GF-D8 (cell line): ENCODE measurements at regions not wholly inside any gene's neighbourhood (a gene's known extent, or its start where the extent isn't known, plus 50 kb on each side); places are given as distances from the start of the nearest gene placed in this dataset.
"Not testable (repeated sequence)": the region's sequence is repeated elsewhere in the genome, so short reads cannot be mapped to it uniquely, and the experiment has no call there.

ENCODE experiments used
- DNase-seq: peaks from one replicate; lab custom pipeline; 2025; lab: John Stamatoyannopoulos, UW

- peak; percentile 44 for DNase-seq
Observed at GRCh38 chr13:54004026-54004699, 975.5 kb downstream of the OLFM4 start.

- no peak for DNase-seq
Observed at GRCh38 chr13:54016542-54016941, 987.9 kb downstream of the OLFM4 start.

GRCh38 chr13:54018485-54018884 is 989.9 kb downstream of the OLFM4 start:
- DNase-seq, result no peak

- DNase-seq, result peak; percentile 99
Observed at GRCh38 chr13:54029226-54029625, 1000.6 kb downstream of the OLFM4 start.

GRCh38 chr13:54029720-54030119 is 1001.1 kb downstream of the OLFM4 start:
- peak; percentile 65 for DNase-seq

- no peak for DNase-seq
Observed at GRCh38 chr13:54033323-54033861, 1004.8 kb downstream of the OLFM4 start.

GRCh38 chr13:54034047-54034446 is 1005.4 kb downstream of the OLFM4 start:
- no peak for DNase-seq

- DNase-seq, result not testable (repeated sequence)
Observed at GRCh38 chr13:54057416-54057815, 1028.8 kb downstream of the OLFM4 start.

GRCh38 chr13:54069958-54070357 is 1041.3 kb downstream of the OLFM4 start:
- not testable (repeated sequence) for DNase-seq

- no peak for DNase-seq
Observed at GRCh38 chr13:54077569-54077968, 1049.0 kb downstream of the OLFM4 start.

GRCh38 chr13:54078271-54078870 is 1049.8 kb downstream of the OLFM4 start:
- no peak for DNase-seq

GRCh38 chr13:54082309-54082708 is 1053.7 kb downstream of the OLFM4 start:
- DNase-seq, result not testable (repeated sequence)

GRCh38 chr13:54091884-54092283 is 1063.3 kb downstream of the OLFM4 start:
- DNase-seq, result no peak

- DNase-seq, result no peak
Observed at GRCh38 chr13:54092686-54093085, 1064.1 kb downstream of the OLFM4 start.

GRCh38 chr13:54110597-54110996 is 1082.0 kb downstream of the OLFM4 start:
- DNase-seq, result no peak

GRCh38 chr13:54124700-54125099 is 1096.1 kb downstream of the OLFM4 start:
- DNase-seq, result no peak

- not testable (repeated sequence) for DNase-seq
Observed at GRCh38 chr13:54130931-54131330, 1102.3 kb downstream of the OLFM4 start.

- not testable (repeated sequence) for DNase-seq
Observed at GRCh38 chr13:54131433-54131832, 1102.8 kb downstream of the OLFM4 start.

- DNase-seq, result not testable (repeated sequence)
Observed at GRCh38 chr13:54132127-54132526, 1103.5 kb downstream of the OLFM4 start.

- not testable (repeated sequence) for DNase-seq
Observed at GRCh38 chr13:54132720-54133119, 1104.1 kb downstream of the OLFM4 start.

- DNase-seq, result no peak
Observed at GRCh38 chr13:54133746-54134145, 1105.1 kb downstream of the OLFM4 start.

GRCh38 chr13:54144828-54145227 is 1116.2 kb downstream of the OLFM4 start:
- DNase-seq, result no peak

- DNase-seq, result no peak
Observed at GRCh38 chr13:54150851-54151250, 1122.2 kb downstream of the OLFM4 start.
